ENCODE measurements at regions not wholly inside any gene's neighbourhood (a gene's known extent, or its start where the extent isn't known, plus 50 kb on each side); places are given as distances from the start of the nearest gene placed in this dataset.

- no peak for TF ChIP-seq CTCF (IDR thresholded peaks at IDR 0.05)
- TF ChIP-seq POLR2A (IDR thresholded peaks at IDR 0.05): no peak
- H3K27me3 ChIP-seq: no peaks in the 10 kb centered on the region
- no peak overlapping the region for H3K27ac ChIP-seq
- intact Hi-C loops (cut with DNase I): no loop called here
- H3K4me1 ChIP-seq: no peaks in the 10 kb centered on the region
- no peak overlapping the region for H3K4me3 ChIP-seq (replicated peaks in 1 of 3)
- WGBS, 2 donors: 17 to 26% methylated on average over 2 of the region's 2 CpGs
- no peaks in the 10 kb centered on the region for H3K36me3 ChIP-seq
- no peaks in the 10 kb centered on the region for H3K9me3 ChIP-seq
- no peak for DNase-seq
Measured at GRCh38 chr12:114131824-114132223, 165.7 kb upstream of the RBM19 start.

GRCh38 chr12:114123108-114123507 lies 157.0 kb upstream of the RBM19 start:
- Histone ChIP-seq H3K27me3 (no peaks in the 10 kb centered on the region), H3K4me1 (no peaks in the 10 kb centered on the region), H3K36me3 (no peaks in the 10 kb centered on the region), H3K9me3 (no peaks in the 10 kb centered on the region), H3K4me3 (replicated peaks in 1 of 3) (no peak overlapping the region), H3K27ac (no peak overlapping the region)
- no peak for TF ChIP-seq CTCF (IDR thresholded peaks at IDR 0.05)
- TF ChIP-seq POLR2A (IDR thresholded peaks at IDR 0.05): no peak
- WGBS, 2 donors: 75 to 84% methylated on average over 2 of the region's 2 CpGs
- intact Hi-C loops (cut with DNase I): no loop called here
- DNase-seq: no peak

GRCh38 chr12:114122016-114122415 lies 155.9 kb upstream of the RBM19 start:
- no peak overlapping the region for H3K4me3 ChIP-seq (replicated peaks in 1 of 3)
- no peak for DNase-seq
- H3K4me1 ChIP-seq: no peaks in the 10 kb centered on the region
- no peaks in the 10 kb centered on the region for H3K36me3 ChIP-seq
- intact Hi-C loops (cut with DNase I): no loop called here
- no peaks in the 10 kb centered on the region for H3K27me3 ChIP-seq
- WGBS, 2 donors: 81 to 83% methylated on average over 3 of the region's 3 CpGs
- no peak overlapping the region for H3K27ac ChIP-seq
- H3K9me3 ChIP-seq: no peaks in the 10 kb centered on the region
- TF ChIP-seq POLR2A (IDR thresholded peaks at IDR 0.05): no peak
- TF ChIP-seq CTCF (IDR thresholded peaks at IDR 0.05): no peak

GRCh38 chr12:114119316-114119715 lies 153.2 kb upstream of the RBM19 start:
- no peaks in the 10 kb centered on the region for H3K4me1 ChIP-seq
- H3K9me3 ChIP-seq: no peaks in the 10 kb centered on the region
- WGBS, 2 donors: 60 to 63% methylated on average over 2 of the region's 2 CpGs
- H3K36me3 ChIP-seq: no peaks in the 10 kb centered on the region
- TF ChIP-seq POLR2A (IDR thresholded peaks at IDR 0.05) (no peak), CTCF (IDR thresholded peaks at IDR 0.05) (no peak)
- no peak overlapping the region for H3K27ac ChIP-seq
- DNase-seq: no peak
- intact Hi-C loops (cut with DNase I): no loop called here
- H3K27me3 ChIP-seq: no peaks in the 10 kb centered on the region
- H3K4me3 ChIP-seq (replicated peaks in 1 of 3): no peak overlapping the region

- DNase-seq: no peak
- no peaks in the 10 kb centered on the region for H3K9me3 ChIP-seq
- H3K27ac ChIP-seq: no peak overlapping the region
- H3K27me3 ChIP-seq: no peaks in the 10 kb centered on the region
- H3K36me3 ChIP-seq: no peaks in the 10 kb centered on the region
- TF ChIP-seq POLR2A (IDR thresholded peaks at IDR 0.05) (no peak), CTCF (IDR thresholded peaks at IDR 0.05) (no peak)
- intact Hi-C loops (cut with DNase I): no loop called here
- no peak overlapping the region for H3K4me3 ChIP-seq (replicated peaks in 1 of 3)
- no peaks in the 10 kb centered on the region for H3K4me1 ChIP-seq
- WGBS, 2 donors: 91 to 93% methylated on average over 1 of the region's 1 CpG
Measured at GRCh38 chr12:114096461-114096860, 130.3 kb upstream of the RBM19 start.
